GM20000 (cell line): ENCODE measurements at regions not wholly inside any gene's neighbourhood (a gene's known extent, or its start where the extent isn't known, plus 50 kb on each side); places are given as distances from the start of the nearest gene placed in this dataset.
"Not testable (repeated sequence)": the region's sequence is repeated elsewhere in the genome, so short reads cannot be mapped to it uniquely, and the experiment has no call there.

Experiments
- DNase-seq: peaks from one replicate; pipeline ENCODE4 v3.0.0; 2012; ENCODE audit warnings: low spot score
- TF ChIP-seq, protein P1 (sequence below): IDR thresholded peaks from 2 replicates; pipeline ENCODE4 v1.5.1; 2012; ENCODE audit warnings: mild to moderate bottlenecking, control low read depth; ENCODE audit errors: extremely low read depth, missing control alignments

DNA sequence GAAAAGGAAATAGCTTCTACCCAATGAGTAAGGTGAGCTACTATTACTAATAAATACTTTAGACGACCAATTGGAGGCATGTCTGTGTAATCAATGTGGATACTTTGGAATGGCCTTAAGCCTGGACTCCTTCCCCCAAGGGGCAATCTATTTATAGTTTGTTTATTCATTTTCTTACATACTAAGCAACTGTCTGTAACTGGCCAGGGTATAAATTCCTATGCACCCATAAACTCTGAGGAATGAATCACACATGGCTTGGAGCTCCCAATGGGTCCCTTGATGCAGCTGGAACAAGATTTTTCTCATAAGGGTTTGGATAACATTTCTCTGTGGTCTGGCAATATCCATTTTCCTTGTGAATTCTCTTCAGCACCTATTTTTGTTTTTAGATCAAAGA, 506.8 kb downstream of the EDEM1 start:
- no peak for DNase-seq
- TF ChIP-seq, protein P1, sequence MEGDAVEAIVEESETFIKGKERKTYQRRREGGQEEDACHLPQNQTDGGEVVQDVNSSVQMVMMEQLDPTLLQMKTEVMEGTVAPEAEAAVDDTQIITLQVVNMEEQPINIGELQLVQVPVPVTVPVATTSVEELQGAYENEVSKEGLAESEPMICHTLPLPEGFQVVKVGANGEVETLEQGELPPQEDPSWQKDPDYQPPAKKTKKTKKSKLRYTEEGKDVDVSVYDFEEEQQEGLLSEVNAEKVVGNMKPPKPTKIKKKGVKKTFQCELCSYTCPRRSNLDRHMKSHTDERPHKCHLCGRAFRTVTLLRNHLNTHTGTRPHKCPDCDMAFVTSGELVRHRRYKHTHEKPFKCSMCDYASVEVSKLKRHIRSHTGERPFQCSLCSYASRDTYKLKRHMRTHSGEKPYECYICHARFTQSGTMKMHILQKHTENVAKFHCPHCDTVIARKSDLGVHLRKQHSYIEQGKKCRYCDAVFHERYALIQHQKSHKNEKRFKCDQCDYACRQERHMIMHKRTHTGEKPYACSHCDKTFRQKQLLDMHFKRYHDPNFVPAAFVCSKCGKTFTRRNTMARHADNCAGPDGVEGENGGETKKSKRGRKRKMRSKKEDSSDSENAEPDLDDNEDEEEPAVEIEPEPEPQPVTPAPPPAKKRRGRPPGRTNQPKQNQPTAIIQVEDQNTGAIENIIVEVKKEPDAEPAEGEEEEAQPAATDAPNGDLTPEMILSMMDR: no peak

DNA sequence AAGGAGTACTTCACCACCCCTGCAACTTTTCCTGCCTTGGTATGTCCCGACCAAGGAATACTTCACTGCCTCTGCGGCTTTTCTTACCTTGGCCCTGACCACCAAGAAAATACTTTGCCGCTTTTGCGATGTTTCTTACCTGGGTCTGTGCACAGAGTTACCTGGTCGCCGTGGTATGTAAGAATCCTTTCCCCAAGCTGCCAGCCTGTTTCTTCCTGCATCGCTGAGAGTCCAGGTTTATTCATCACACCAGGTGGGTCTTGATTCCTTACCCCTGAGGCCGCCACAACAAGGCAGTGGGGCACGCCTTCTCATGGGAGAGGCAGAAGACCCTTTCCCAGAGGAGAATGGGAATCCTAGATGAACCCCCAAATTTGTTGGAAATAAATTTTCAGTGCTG, 511.3 kb downstream of the EDEM1 start:
- TF ChIP-seq, protein P1: no peak
- DNase-seq: no peak

DNA sequence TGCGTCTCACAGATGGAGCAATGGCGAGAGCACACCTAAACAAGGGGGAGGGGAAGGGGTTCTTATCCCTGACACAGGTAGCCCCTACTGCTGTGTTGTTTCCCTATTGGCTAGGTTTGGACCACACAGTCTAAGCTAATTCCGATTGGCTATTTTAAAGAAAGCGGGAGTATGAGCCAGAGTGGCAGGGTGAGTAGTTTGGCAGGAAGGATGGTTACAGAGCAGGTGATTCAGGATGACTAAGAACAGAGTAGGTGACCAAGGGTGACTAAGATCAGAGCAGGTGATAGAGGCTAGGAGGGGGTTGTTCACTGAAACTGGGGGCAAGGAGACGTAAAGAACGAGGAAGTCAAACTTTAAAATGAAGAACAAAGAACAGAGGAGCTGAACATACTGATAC, 511.8 kb downstream of the EDEM1 start:
- DNase-seq: no peak
- TF ChIP-seq, protein P1: no peak

DNA sequence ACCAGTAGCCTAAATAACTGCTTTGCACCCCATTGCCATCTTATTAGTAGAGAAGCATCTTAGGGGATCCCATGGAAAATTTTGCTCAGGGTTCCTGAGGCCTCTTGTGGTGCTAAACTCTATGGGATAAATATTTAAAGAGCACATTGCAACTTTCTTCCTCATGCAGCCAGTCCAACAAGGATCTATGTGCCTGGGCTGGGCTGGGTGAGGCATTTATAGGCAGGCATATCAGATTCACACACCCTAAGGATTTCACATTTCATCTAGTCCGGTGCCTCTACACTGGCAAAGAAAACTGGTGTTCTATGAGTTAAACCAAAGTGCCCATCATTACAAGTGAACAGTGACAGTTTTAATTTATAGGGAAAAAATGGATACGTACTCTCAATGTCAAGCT, 512.3 kb downstream of the EDEM1 start:
- DNase-seq: no peak
- TF ChIP-seq, protein P1: no peak

DNA sequence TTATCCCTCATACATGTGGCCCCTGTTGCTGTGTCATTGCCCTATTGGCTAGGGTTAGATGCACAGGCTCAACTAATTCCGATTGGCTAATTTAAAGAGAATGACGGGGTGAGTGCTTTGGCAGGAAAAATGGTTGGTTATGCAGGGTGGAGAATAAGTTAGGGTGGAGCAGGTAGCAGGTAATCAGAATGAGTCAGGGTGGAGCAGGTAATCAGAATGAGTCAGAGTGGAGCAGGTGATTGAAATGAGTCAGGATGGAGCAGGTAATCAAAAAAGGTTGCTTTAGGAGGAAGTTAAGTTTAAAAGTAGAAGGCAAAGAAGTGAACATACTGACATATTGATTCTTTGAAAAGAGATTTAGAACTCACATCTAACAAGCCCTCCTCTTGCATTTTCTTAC, 513.5 kb downstream of the EDEM1 start:
- not testable (repeated sequence) for DNase-seq

DNA sequence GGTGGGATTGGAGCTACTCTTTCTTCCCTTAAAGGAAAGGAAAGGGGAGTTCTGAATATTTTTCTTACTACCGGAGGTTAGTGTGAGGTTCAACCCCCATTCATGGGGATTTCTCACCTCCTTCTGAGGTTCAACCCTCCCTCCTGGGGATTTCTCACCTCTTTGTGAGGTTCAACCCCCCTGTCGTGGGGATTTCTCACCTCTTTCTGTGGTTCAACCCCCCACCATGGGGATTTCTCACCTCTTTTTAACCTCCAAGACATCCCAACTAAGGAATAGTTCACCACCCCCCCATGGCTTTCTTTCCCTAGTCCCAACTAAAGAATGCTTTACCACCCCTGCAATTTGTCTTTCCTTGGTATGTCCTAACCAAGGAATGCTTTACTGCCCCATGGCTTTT, 520.3 kb downstream of the EDEM1 start:
- no peak for DNase-seq
- TF ChIP-seq, protein P1: no peak

DNA sequence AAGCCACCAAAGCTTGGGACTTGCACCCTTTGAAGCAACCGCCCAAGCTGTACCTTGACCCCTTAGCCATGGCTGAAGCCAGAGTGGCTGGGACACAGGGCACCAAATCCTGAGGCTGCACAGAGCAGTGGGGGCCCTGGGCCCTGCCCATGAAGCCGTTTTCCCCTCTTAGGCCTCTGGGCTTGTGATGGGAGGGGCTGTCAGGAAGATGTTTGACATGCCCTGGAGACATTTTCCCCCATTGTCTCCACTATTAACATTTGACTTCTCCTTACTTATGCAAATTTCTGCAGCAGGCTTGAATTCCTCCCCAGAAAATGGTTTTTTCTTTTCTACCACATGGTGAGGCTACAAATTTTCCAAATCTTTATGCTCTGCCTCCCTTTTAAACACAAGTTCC, 522.2 kb downstream of the EDEM1 start:
- DNase-seq: no peak
- TF ChIP-seq, protein P1: no peak

DNA sequence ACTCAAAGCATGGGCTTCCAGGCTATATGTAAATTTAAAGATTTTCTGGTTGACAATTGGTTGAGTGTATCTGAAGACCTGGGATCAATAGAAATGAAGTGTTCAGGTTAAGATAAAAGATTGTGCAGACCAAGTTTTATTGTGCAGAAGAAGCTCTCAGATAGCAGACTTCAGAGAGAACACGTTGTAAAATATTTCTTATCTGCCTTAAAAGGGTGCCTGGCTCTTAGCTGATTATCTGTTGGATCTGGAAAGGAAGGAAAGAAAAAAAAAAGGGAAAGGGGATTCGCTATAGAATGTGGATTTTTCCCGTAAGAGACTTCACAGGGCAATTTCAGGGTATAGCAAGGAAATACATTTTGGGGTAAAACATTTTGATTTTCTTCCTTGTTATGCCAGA, 523.2 kb downstream of the EDEM1 start:
- TF ChIP-seq, protein P1: no peak
- no peak for DNase-seq
